ENCODE measurements at regions not wholly inside any gene's neighbourhood (a gene's known extent, or its start where the extent isn't known, plus 50 kb on each side); places are given as distances from the start of the nearest gene placed in this dataset.
"Not testable (repeated sequence)": the region's sequence is repeated elsewhere in the genome, so short reads cannot be mapped to it uniquely, and the experiment has no call there.

GRCh38 chr3:148556664-148557063 lies 141.0 kb upstream of the AGTR1 start:
- no peak for TF ChIP-seq PAX5 (IDR thresholded peaks at IDR 0.05; ENCODE audit: insufficient read depth, low read length, severe bottlenecking)
- TF ChIP-seq POLR2AphosphoS5 (IDR thresholded peaks at IDR 0.05; ENCODE audit: low read depth, low read length), result no peak
- TF ChIP-seq TAF1 (IDR thresholded peaks at IDR 0.05; ENCODE audit: low read depth, low read length), result no peak
- no peak for TF ChIP-seq POLR2A (IDR thresholded peaks at IDR 0.05; ENCODE audit: low read depth, low read length)
- TF ChIP-seq SPI1 (IDR thresholded peaks at IDR 0.05; ENCODE audit: low read depth, low read length), result no peak
- no peak for TF ChIP-seq POU2F2 (IDR thresholded peaks at IDR 0.05; ENCODE audit: low read depth, low read length)
- FAIRE-seq (no peak), DNase-seq (ENCODE audit: insufficient read length, low spot score) (no peak)

- not testable (repeated sequence) for FAIRE-seq; DNase-seq (ENCODE audit: insufficient read length, low spot score)
Measured at GRCh38 chr3:148577579-148577978, 120.1 kb upstream of the AGTR1 start.

GRCh38 chr3:148582126-148582525 lies 115.6 kb upstream of the AGTR1 start:
- no peak for DNase-seq (ENCODE audit: insufficient read length, low spot score)
- TF ChIP-seq PAX5 (IDR thresholded peaks at IDR 0.05; ENCODE audit: insufficient read depth, low read length, severe bottlenecking), result no peak
- TF ChIP-seq SPI1 (IDR thresholded peaks at IDR 0.05; ENCODE audit: low read depth, low read length), result no peak
- TF ChIP-seq TAF1 (IDR thresholded peaks at IDR 0.05; ENCODE audit: low read depth, low read length), result no peak
- TF ChIP-seq POLR2AphosphoS5 (IDR thresholded peaks at IDR 0.05; ENCODE audit: low read depth, low read length), result no peak
- TF ChIP-seq POU2F2 (IDR thresholded peaks at IDR 0.05; ENCODE audit: low read depth, low read length), result no peak
- no peak for TF ChIP-seq POLR2A (IDR thresholded peaks at IDR 0.05; ENCODE audit: low read depth, low read length)
- FAIRE-seq, result no peak

- FAIRE-seq, result no peak
- TF ChIP-seq POU2F2 (IDR thresholded peaks at IDR 0.05; ENCODE audit: low read depth, low read length) (no peak), PAX5 (IDR thresholded peaks at IDR 0.05; ENCODE audit: insufficient read depth, low read length, severe bottlenecking) (no peak), POLR2A (IDR thresholded peaks at IDR 0.05; ENCODE audit: low read depth, low read length) (no peak), SPI1 (IDR thresholded peaks at IDR 0.05; ENCODE audit: low read depth, low read length) (no peak), POLR2AphosphoS5 (IDR thresholded peaks at IDR 0.05; ENCODE audit: low read depth, low read length) (no peak), TAF1 (IDR thresholded peaks at IDR 0.05; ENCODE audit: low read depth, low read length) (no peak)
- DNase-seq (ENCODE audit: insufficient read length, low spot score), result no peak
Measured at GRCh38 chr3:148583793-148584192, 113.9 kb upstream of the AGTR1 start.

GRCh38 chr3:148584438-148584837 lies 113.3 kb upstream of the AGTR1 start:
- no peak for FAIRE-seq
- TF ChIP-seq TAF1 (IDR thresholded peaks at IDR 0.05; ENCODE audit: low read depth, low read length) (no peak), POLR2AphosphoS5 (IDR thresholded peaks at IDR 0.05; ENCODE audit: low read depth, low read length) (no peak), POU2F2 (IDR thresholded peaks at IDR 0.05; ENCODE audit: low read depth, low read length) (no peak), POLR2A (IDR thresholded peaks at IDR 0.05; ENCODE audit: low read depth, low read length) (no peak), PAX5 (IDR thresholded peaks at IDR 0.05; ENCODE audit: insufficient read depth, low read length, severe bottlenecking) (no peak), SPI1 (IDR thresholded peaks at IDR 0.05; ENCODE audit: low read depth, low read length) (no peak)

GRCh38 chr3:148585671-148586379 lies 111.9 kb upstream of the AGTR1 start:
- TF ChIP-seq PAX5 (IDR thresholded peaks at IDR 0.05; ENCODE audit: insufficient read depth, low read length, severe bottlenecking) (no peak), POU2F2 (IDR thresholded peaks at IDR 0.05; ENCODE audit: low read depth, low read length) (no peak), SPI1 (IDR thresholded peaks at IDR 0.05; ENCODE audit: low read depth, low read length) (no peak), POLR2A (IDR thresholded peaks at IDR 0.05; ENCODE audit: low read depth, low read length) (no peak), POLR2AphosphoS5 (IDR thresholded peaks at IDR 0.05; ENCODE audit: low read depth, low read length) (no peak), TAF1 (IDR thresholded peaks at IDR 0.05; ENCODE audit: low read depth, low read length) (no peak)
- no peak for FAIRE-seq
- no peak for DNase-seq (ENCODE audit: insufficient read length, low spot score)

More at GRCh38 chr3:148584438-148584837, 113.3 kb upstream of the AGTR1 start:
- DNase-seq (ENCODE audit: insufficient read length, low spot score), result no peak

GRCh38 chr3:148588291-148588690 lies 109.4 kb upstream of the AGTR1 start:
- FAIRE-seq (no peak), DNase-seq (ENCODE audit: insufficient read length, low spot score) (no peak)
- TF ChIP-seq POLR2A (IDR thresholded peaks at IDR 0.05; ENCODE audit: low read depth, low read length), result no peak
- TF ChIP-seq PAX5 (IDR thresholded peaks at IDR 0.05; ENCODE audit: insufficient read depth, low read length, severe bottlenecking), result no peak
- TF ChIP-seq TAF1 (IDR thresholded peaks at IDR 0.05; ENCODE audit: low read depth, low read length), result no peak
- TF ChIP-seq SPI1 (IDR thresholded peaks at IDR 0.05; ENCODE audit: low read depth, low read length), result no peak
- no peak for TF ChIP-seq POU2F2 (IDR thresholded peaks at IDR 0.05; ENCODE audit: low read depth, low read length)
- no peak for TF ChIP-seq POLR2AphosphoS5 (IDR thresholded peaks at IDR 0.05; ENCODE audit: low read depth, low read length)

GRCh38 chr3:148591525-148591924 lies 106.2 kb upstream of the AGTR1 start:
- FAIRE-seq, result no peak
- TF ChIP-seq TAF1 (IDR thresholded peaks at IDR 0.05; ENCODE audit: low read depth, low read length) (no peak), POLR2A (IDR thresholded peaks at IDR 0.05; ENCODE audit: low read depth, low read length) (no peak), SPI1 (IDR thresholded peaks at IDR 0.05; ENCODE audit: low read depth, low read length) (no peak), POLR2AphosphoS5 (IDR thresholded peaks at IDR 0.05; ENCODE audit: low read depth, low read length) (no peak), POU2F2 (IDR thresholded peaks at IDR 0.05; ENCODE audit: low read depth, low read length) (no peak), PAX5 (IDR thresholded peaks at IDR 0.05; ENCODE audit: insufficient read depth, low read length, severe bottlenecking) (no peak)
- no peak for DNase-seq (ENCODE audit: insufficient read length, low spot score)

GRCh38 chr3:148598619-148599018 lies 99.1 kb upstream of the AGTR1 start:
- no peak for TF ChIP-seq POLR2A (IDR thresholded peaks at IDR 0.05; ENCODE audit: low read depth, low read length)
- TF ChIP-seq TAF1 (IDR thresholded peaks at IDR 0.05; ENCODE audit: low read depth, low read length), result no peak
- TF ChIP-seq POU2F2 (IDR thresholded peaks at IDR 0.05; ENCODE audit: low read depth, low read length), result no peak
- no peak for TF ChIP-seq SPI1 (IDR thresholded peaks at IDR 0.05; ENCODE audit: low read depth, low read length)
- TF ChIP-seq POLR2AphosphoS5 (IDR thresholded peaks at IDR 0.05; ENCODE audit: low read depth, low read length), result no peak
- TF ChIP-seq PAX5 (IDR thresholded peaks at IDR 0.05; ENCODE audit: insufficient read depth, low read length, severe bottlenecking), result no peak
- DNase-seq (ENCODE audit: insufficient read length, low spot score), result no peak
- FAIRE-seq, result no peak

- no peak for TF ChIP-seq TAF1 (IDR thresholded peaks at IDR 0.05; ENCODE audit: low read depth, low read length)
- no peak for TF ChIP-seq POU2F2 (IDR thresholded peaks at IDR 0.05; ENCODE audit: low read depth, low read length)
- no peak for TF ChIP-seq SPI1 (IDR thresholded peaks at IDR 0.05; ENCODE audit: low read depth, low read length)
- no peak for TF ChIP-seq PAX5 (IDR thresholded peaks at IDR 0.05; ENCODE audit: insufficient read depth, low read length, severe bottlenecking)
- TF ChIP-seq POLR2AphosphoS5 (IDR thresholded peaks at IDR 0.05; ENCODE audit: low read depth, low read length), result no peak
- no peak for TF ChIP-seq POLR2A (IDR thresholded peaks at IDR 0.05; ENCODE audit: low read depth, low read length)
- DNase-seq (ENCODE audit: insufficient read length, low spot score) (no peak), FAIRE-seq (no peak)
Measured at GRCh38 chr3:148599481-148599880, 98.2 kb upstream of the AGTR1 start.

Data from GM12891 (cell line).